Kidney (tissue), 13 donors: ENCODE measurements at regions not wholly inside any gene's neighbourhood (a gene's known extent, or its start where the extent isn't known, plus 50 kb on each side); places are given as distances from the start of the nearest gene placed in this dataset.

Experiments used
- DNase-seq, 5 donors: peaks; one replicate each; pipeline ENCODE4 v3.0.0-alpha.2; 2013 to 2020
- FAIRE-seq: peaks from 2 replicates; lab custom pipeline; 2012; peaks lifted over from hg19 to GRCh38; lab: Jason Lieb, UNC
- H3K27ac ChIP-seq, 2 donors: one replicate each; pipeline ENCODE4 v1.7.0; 2013; ENCODE audit warnings: low read depth in 2 of 2, low read length in 2 of 2, inconsistent platforms in 1 of 2
- H3K27me3 ChIP-seq: one replicate; pipeline ENCODE4 v1.7.1; 2013; ENCODE audit warnings: low read length, inconsistent platforms; ENCODE audit not compliant: control insufficient read depth, insufficient read depth
- H3K36me3 ChIP-seq, 3 donors: one replicate each; pipeline versions ENCODE4 v1.7.0 to v1.7.1; 2013; ENCODE audit warnings: low read length in 3 of 3, control low read depth in 1 of 3, inconsistent platforms in 1 of 3; ENCODE audit not compliant: insufficient read depth in 3 of 3, control insufficient read depth in 2 of 3
- H3K4me1 ChIP-seq, 3 donors: one replicate each; pipeline versions ENCODE4 v1.7.0 to v1.7.1; 2013; ENCODE audit warnings: low read length in 3 of 3, inconsistent platforms in 1 of 3, low read depth in 1 of 3; ENCODE audit not compliant: control insufficient read depth in 2 of 3, insufficient read depth in 2 of 3
- H3K4me3 ChIP-seq, 3 donors: one replicate each; pipeline versions ENCODE4 v1.7.0 to v1.8.1; 2013; ENCODE audit warnings: low read length in 3 of 3, control low read depth in 1 of 3, inconsistent platforms in 1 of 3
- H3K9ac ChIP-seq, 3 donors: one replicate each; pipeline versions ENCODE4 v1.7.0 to v1.7.1; 2013; ENCODE audit warnings: low read length in 3 of 3, control low read depth in 1 of 3, inconsistent platforms in 1 of 3
- H3K9me3 ChIP-seq, 3 donors: one replicate each; pipeline versions ENCODE4 v1.7.0 to v1.7.1; 2013; ENCODE audit warnings: low read length in 3 of 3, control low read depth in 1 of 3, inconsistent platforms in 1 of 3; ENCODE audit not compliant: control insufficient read depth in 2 of 3, insufficient read depth in 1 of 3
- CTCF ChIP-seq: IDR thresholded peaks from 3 replicates; pipeline ENCODE4 v1.5.1; 2012; ENCODE audit warnings: mild to moderate bottlenecking, moderate library complexity, borderline replicate concordance; ENCODE audit not compliant: insufficient read depth; ENCODE audit errors: extremely low read depth
- intact Hi-C: fragments of 100-400 bp; cut with DNase I; formaldehyde crosslinking; loops from one replicate; pipeline ENCODE4 v1.11.1; 2022
- donor health status: control.
- donor health status: control.
- donor health status: control.
- donor health status: control.
- donor health status: control.
- donor health status: DM: yes; HTN: yes; CAD: no.
- donor health status: Normal renal cell carcinoma (clear cell type).

- no peak for TF ChIP-seq CTCF
- no peaks in the 10 kb centered on the region for H3K27me3 ChIP-seq
- no peaks in the 10 kb centered on the region for H3K36me3 ChIP-seq
- no peak overlapping the region for H3K4me3 ChIP-seq
- FAIRE-seq (no peak), DNase-seq (no peak)
- no peak overlapping the region for H3K27ac ChIP-seq
- intact Hi-C loops, result no loop called here
- no peaks in the 10 kb centered on the region for H3K4me1 ChIP-seq
- no peaks in the 10 kb centered on the region for H3K9me3 ChIP-seq
- no peak overlapping the region for H3K9ac ChIP-seq
Measured at GRCh38 chr6:18784794-18785193, 397.6 kb downstream of the RNF144B start.

GRCh38 chr6:18785810-18786490 lies 398.8 kb downstream of the RNF144B start:
- no peak for FAIRE-seq
- Histone ChIP-seq H3K36me3 (no peaks in the 10 kb centered on the region), H3K4me3 (no peak overlapping the region), H3K27me3 (no peaks in the 10 kb centered on the region), H3K9me3 (no peaks in the 10 kb centered on the region), H3K27ac (no peak overlapping the region), H3K9ac (no peak overlapping the region), H3K4me1 (no peaks in the 10 kb centered on the region)
- no peak for DNase-seq
- intact Hi-C loops, result no loop called here
- TF ChIP-seq CTCF, result no peak

- no peaks in the 10 kb centered on the region for H3K27me3 ChIP-seq
- H3K9me3 ChIP-seq, result no peaks in the 10 kb centered on the region
- TF ChIP-seq CTCF, result no peak
- intact Hi-C loops, result no loop called here
- H3K27ac ChIP-seq, result no peak overlapping the region
- no peaks in the 10 kb centered on the region for H3K4me1 ChIP-seq
- DNase-seq, result no peak
- H3K4me3 ChIP-seq, result no peak overlapping the region
- no peaks in the 10 kb centered on the region for H3K36me3 ChIP-seq
- H3K9ac ChIP-seq, result no peak overlapping the region
- FAIRE-seq, result no peak
Measured at GRCh38 chr6:18792866-18793265, 405.7 kb downstream of the RNF144B start.

- Histone ChIP-seq H3K9me3 (no peaks in the 10 kb centered on the region), H3K9ac (no peak overlapping the region), H3K36me3 (no peaks in the 10 kb centered on the region), H3K4me1 (no peaks in the 10 kb centered on the region), H3K27ac (no peak overlapping the region), H3K4me3 (no peak overlapping the region), H3K27me3 (no peaks in the 10 kb centered on the region)
- DNase-seq, result no peak
- no peak for FAIRE-seq
- TF ChIP-seq CTCF, result no peak
- intact Hi-C loops, result no loop called here
Measured at GRCh38 chr6:18795726-18796125, 408.6 kb downstream of the RNF144B start.
